IPS-NIHi7 (cell line): ENCODE measurements at regions not wholly inside any gene's neighbourhood (a gene's known extent, or its start where the extent isn't known, plus 50 kb on each side); places are given as distances from the start of the nearest gene placed in this dataset.
A peak's percentile ranks its signal among the peaks of the same experiment; 100 is the strongest.
"Not testable (repeated sequence)": the region's sequence is repeated elsewhere in the genome, so short reads cannot be mapped to it uniquely, and the experiment has no call there.

ENCODE experiments used
- DNase-seq: peaks from one replicate; pipeline ENCODE4 v3.0.0; 2012; ENCODE audit warnings: mixed read lengths; ENCODE audit errors: extremely low spot score

- DNase-seq = no peak
These were observed 288.4 kb downstream of the DAD1 start for GRCh38 chr14:22300646-22301045.

- no peak for DNase-seq
These were observed 291.6 kb downstream of the DAD1 start for GRCh38 chr14:22297376-22297775.

GRCh38 chr14:22296722-22297121, 292.3 kb downstream of the DAD1 start:
- DNase-seq = no peak

GRCh38 chr14:22296088-22296487, 292.9 kb downstream of the DAD1 start:
- DNase-seq = no peak

- no peak for DNase-seq
These were observed 297.6 kb downstream of the DAD1 start for GRCh38 chr14:22291406-22291805.

- DNase-seq = no peak
These were observed 299.5 kb downstream of the DAD1 start for GRCh38 chr14:22289570-22289969.

- DNase-seq = no peak
These were observed 303.0 kb downstream of the DAD1 start for GRCh38 chr14:22285991-22286390.

GRCh38 chr14:22282949-22283348, 306.1 kb downstream of the DAD1 start:
- no peak for DNase-seq

- no peak for DNase-seq
These were observed 306.6 kb downstream of the DAD1 start for GRCh38 chr14:22282417-22282816.

- not testable (repeated sequence) for DNase-seq
These were observed 307.6 kb downstream of the DAD1 start for GRCh38 chr14:22281447-22281874.

- no peak for DNase-seq
These were observed 308.3 kb downstream of the DAD1 start for GRCh38 chr14:22280497-22281316.

GRCh38 chr14:22276913-22277816, 311.9 kb downstream of the DAD1 start:
- peak; percentile 23 for DNase-seq

GRCh38 chr14:22271838-22272799, 316.9 kb downstream of the DAD1 start:
- DNase-seq = no peak

GRCh38 chr14:22268875-22269274, 320.1 kb downstream of the DAD1 start:
- DNase-seq = no peak

- DNase-seq = no peak
These were observed 322.3 kb downstream of the DAD1 start for GRCh38 chr14:22266683-22267082.

GRCh38 chr14:22266142-22266442, 322.9 kb downstream of the DAD1 start:
- DNase-seq = no peak

GRCh38 chr14:22265319-22266141, 323.5 kb downstream of the DAD1 start:
- DNase-seq = no peak

GRCh38 chr14:22264759-22265158, 324.3 kb downstream of the DAD1 start:
- no peak for DNase-seq

- no peak for DNase-seq
These were observed 325.1 kb downstream of the DAD1 start for GRCh38 chr14:22263961-22264360.

- DNase-seq = no peak
These were observed 326.1 kb downstream of the DAD1 start for GRCh38 chr14:22262881-22263280.
